NCI-H187 (cell line): ENCODE measurements at regions not wholly inside any gene's neighbourhood (a gene's known extent, or its start where the extent isn't known, plus 50 kb on each side); places are given as distances from the start of the nearest gene placed in this dataset.

Experiments
- DNase-seq, 2 experiments: peaks; one replicate each; lab custom pipeline; 2025; lab: John Stamatoyannopoulos, UW

GRCh38 chr10:124286621-124287020 is 132.1 kb downstream of the OAT start:
- DNase-seq = no peak

- no peak for DNase-seq
Measured at GRCh38 chr10:124285587-124286527, 132.9 kb downstream of the OAT start.

GRCh38 chr10:124283949-124284250 is 134.8 kb downstream of the OAT start:
- no peak for DNase-seq

- no peak for DNase-seq
Measured at GRCh38 chr10:124283215-124283948, 135.3 kb downstream of the OAT start.

GRCh38 chr10:124282326-124282725 is 136.4 kb downstream of the OAT start:
- no peak for DNase-seq

GRCh38 chr10:124281666-124282065 is 137.1 kb downstream of the OAT start:
- no peak for DNase-seq

- DNase-seq = no peak
Measured at GRCh38 chr10:124280916-124281315, 137.8 kb downstream of the OAT start.

GRCh38 chr10:124279882-124280281 is 138.8 kb downstream of the OAT start:
- no peak for DNase-seq

GRCh38 chr10:124279298-124279697 is 139.4 kb downstream of the OAT start:
- no peak for DNase-seq

- DNase-seq = no peak
Measured at GRCh38 chr10:124278356-124278755, 140.4 kb downstream of the OAT start.

GRCh38 chr10:124273141-124273540 is 145.6 kb downstream of the OAT start:
- no peak for DNase-seq

- no peak for DNase-seq
Measured at GRCh38 chr10:124271676-124272075, 147.0 kb downstream of the OAT start.

GRCh38 chr10:124270530-124271327 is 148.0 kb downstream of the OAT start:
- no peak for DNase-seq

GRCh38 chr10:124268976-124269375 is 149.7 kb downstream of the OAT start:
- DNase-seq = no peak

- DNase-seq = no peak
Measured at GRCh38 chr10:124267911-124268549, 150.7 kb downstream of the OAT start.

GRCh38 chr10:124267231-124267885 is 151.4 kb downstream of the OAT start:
- no peak for DNase-seq

- no peak for DNase-seq
Measured at GRCh38 chr10:124266468-124267230, 152.1 kb downstream of the OAT start.

- no peak for DNase-seq
Measured at GRCh38 chr10:124265776-124266467, 152.8 kb downstream of the OAT start.

GRCh38 chr10:124265391-124265745 is 153.4 kb downstream of the OAT start:
- no peak for DNase-seq

GRCh38 chr10:124264711-124265390 is 153.9 kb downstream of the OAT start:
- DNase-seq = no peak
